ENCODE measurements at regions not wholly inside any gene's neighbourhood (a gene's known extent, or its start where the extent isn't known, plus 50 kb on each side); places are given as distances from the start of the nearest gene placed in this dataset.

- Histone ChIP-seq H4K20me1 (ENCODE audit: insufficient read depth, low read length) (no peaks in the 10 kb centered on the region), H3K9ac (ENCODE audit: low read length) (no peak overlapping the region), H3K4me3 (ENCODE audit: low read length) (no peak overlapping the region), H3K79me2 (ENCODE audit: low read length) (no peaks in the 10 kb centered on the region), H3K9me3 (ENCODE audit: insufficient read depth, low read length) (no peaks in the 10 kb centered on the region), H3K36me3 (replicated peaks; ENCODE audit: low read depth, low read length) (no peaks in the 10 kb centered on the region), H3K4me1 (ENCODE audit: low read length) (no peaks in the 10 kb centered on the region), H3K27me3 (ENCODE audit: low read depth, low read length) (no peaks in the 10 kb centered on the region), H3K27ac (ENCODE audit: low read length) (no peak overlapping the region), H2AFZ (ENCODE audit: low read depth, low read length) (no peak overlapping the region), H3K4me2 (ENCODE audit: low read length) (no peak overlapping the region)
- no peak for TF ChIP-seq EZH2phosphoT487 (IDR thresholded peaks at IDR 0.05; ENCODE audit: low read depth)
- TF ChIP-seq CTCF (IDR thresholded peaks at IDR 0.05; ENCODE audit: low read depth, low read length) = no peak
Measured at GRCh38 chr4:127237581-127237980, 395.2 kb upstream of the INTU start.

GRCh38 chr4:127238956-127239475 is 393.7 kb upstream of the INTU start:
- TF ChIP-seq EZH2phosphoT487 (IDR thresholded peaks at IDR 0.05; ENCODE audit: low read depth) (no peak), CTCF (IDR thresholded peaks at IDR 0.05; ENCODE audit: low read depth, low read length) (no peak)
- no peak overlapping the region for H2AFZ ChIP-seq (ENCODE audit: low read depth, low read length)
- no peaks in the 10 kb centered on the region for H3K9me3 ChIP-seq (ENCODE audit: insufficient read depth, low read length)
- H3K36me3 ChIP-seq (replicated peaks; ENCODE audit: low read depth, low read length) = no peaks in the 10 kb centered on the region
- H3K27me3 ChIP-seq (ENCODE audit: low read depth, low read length) = no peaks in the 10 kb centered on the region
- H3K4me1 ChIP-seq (ENCODE audit: low read length) = no peaks in the 10 kb centered on the region
- H4K20me1 ChIP-seq (ENCODE audit: insufficient read depth, low read length) = no peaks in the 10 kb centered on the region
- H3K27ac ChIP-seq (ENCODE audit: low read length) = no peak overlapping the region
- H3K79me2 ChIP-seq (ENCODE audit: low read length) = no peaks in the 10 kb centered on the region
- no peak overlapping the region for H3K4me3 ChIP-seq (ENCODE audit: low read length)
- no peak overlapping the region for H3K4me2 ChIP-seq (ENCODE audit: low read length)
- no peak overlapping the region for H3K9ac ChIP-seq (ENCODE audit: low read length)

- Histone ChIP-seq H3K4me3 (ENCODE audit: low read length) (no peak overlapping the region), H3K27ac (ENCODE audit: low read length) (no peak overlapping the region), H3K36me3 (replicated peaks; ENCODE audit: low read depth, low read length) (no peaks in the 10 kb centered on the region), H2AFZ (ENCODE audit: low read depth, low read length) (no peak overlapping the region), H3K4me1 (ENCODE audit: low read length) (no peaks in the 10 kb centered on the region), H3K9ac (ENCODE audit: low read length) (no peak overlapping the region), H3K79me2 (ENCODE audit: low read length) (no peaks in the 10 kb centered on the region), H3K4me2 (ENCODE audit: low read length) (no peak overlapping the region), H3K27me3 (ENCODE audit: low read depth, low read length) (no peaks in the 10 kb centered on the region), H4K20me1 (ENCODE audit: insufficient read depth, low read length) (no peaks in the 10 kb centered on the region), H3K9me3 (ENCODE audit: insufficient read depth, low read length) (no peaks in the 10 kb centered on the region)
- TF ChIP-seq CTCF (IDR thresholded peaks at IDR 0.05; ENCODE audit: low read depth, low read length) (no peak), EZH2phosphoT487 (IDR thresholded peaks at IDR 0.05; ENCODE audit: low read depth) (no peak)
Measured at GRCh38 chr4:127239902-127240763, 392.6 kb upstream of the INTU start.

- TF ChIP-seq EZH2phosphoT487 (IDR thresholded peaks at IDR 0.05; ENCODE audit: low read depth) = no peak
- no peak for TF ChIP-seq CTCF (IDR thresholded peaks at IDR 0.05; ENCODE audit: low read depth, low read length)
- Histone ChIP-seq H3K79me2 (ENCODE audit: low read length) (no peaks in the 10 kb centered on the region), H3K4me2 (ENCODE audit: low read length) (no peak overlapping the region), H3K4me1 (ENCODE audit: low read length) (no peaks in the 10 kb centered on the region), H3K9me3 (ENCODE audit: insufficient read depth, low read length) (no peaks in the 10 kb centered on the region), H3K36me3 (replicated peaks; ENCODE audit: low read depth, low read length) (no peaks in the 10 kb centered on the region), H2AFZ (ENCODE audit: low read depth, low read length) (no peak overlapping the region), H3K9ac (ENCODE audit: low read length) (no peak overlapping the region), H4K20me1 (ENCODE audit: insufficient read depth, low read length) (no peaks in the 10 kb centered on the region), H3K27ac (ENCODE audit: low read length) (no peak overlapping the region), H3K4me3 (ENCODE audit: low read length) (no peak overlapping the region), H3K27me3 (ENCODE audit: low read depth, low read length) (no peaks in the 10 kb centered on the region)
Measured at GRCh38 chr4:127240764-127241105, 392.0 kb upstream of the INTU start.
